Neural cell (in vitro differentiated cells): ENCODE measurements at regions not wholly inside any gene's neighbourhood (a gene's known extent, or its start where the extent isn't known, plus 50 kb on each side); places are given as distances from the start of the nearest gene placed in this dataset.

Experiments used
- EP300 ChIP-seq: fragments of 450-650 bp; conservative IDR thresholded peaks from 2 replicates; pipeline ENCODE4 v1.6.1; 2014; ENCODE audit warnings: antibody characterized with exemption, mild to moderate bottlenecking, moderate library complexity; ENCODE audit not compliant: poor library complexity, severe bottlenecking
- EZH2 ChIP-seq: fragments of 200-600, 300-800 bp; shearing (Covaris generic), sonication (generic); IDR thresholded peaks from 2 replicates; pipeline ENCODE4 v1.6.1; 2014; ENCODE audit warnings: antibody characterized with exemption, low read length, borderline replicate concordance, mild to moderate bottlenecking; ENCODE audit not compliant: insufficient read depth, poor library complexity, severe bottlenecking
- MXI1 ChIP-seq: fragments of 450-650 bp; conservative IDR thresholded peaks from 2 replicates; pipeline ENCODE4 v1.6.1; 2014; ENCODE audit warnings: antibody characterized with exemption, mild to moderate bottlenecking; ENCODE audit not compliant: poor library complexity, severe bottlenecking
- POLR2AphosphoS5 ChIP-seq: IDR thresholded peaks from 2 replicates; pipeline ENCODE4 v1.6.1; 2012
- RAD21 ChIP-seq: fragments of 450-650 bp; conservative IDR thresholded peaks from 2 replicates; pipeline ENCODE4 v1.6.1; 2014; ENCODE audit warnings: antibody characterized with exemption, mild to moderate bottlenecking, moderate library complexity
- TAF1 ChIP-seq: IDR thresholded peaks from 2 replicates; pipeline ENCODE4 v1.6.1; 2012; ENCODE audit warnings: low read depth
- TF ChIP-seq, protein P1 (sequence below): fragments of 450-650 bp; IDR thresholded peaks from 2 replicates; pipeline ENCODE4 v1.5.1; 2014; ENCODE audit warnings: antibody characterized with exemption, mild to moderate bottlenecking, moderate library complexity; ENCODE audit not compliant: poor library complexity, severe bottlenecking
- TF ChIP-seq, protein P2 (sequence below): IDR thresholded peaks from 2 replicates; pipeline ENCODE4 v1.6.1; 2012; ENCODE audit warnings: borderline replicate concordance

DNA sequence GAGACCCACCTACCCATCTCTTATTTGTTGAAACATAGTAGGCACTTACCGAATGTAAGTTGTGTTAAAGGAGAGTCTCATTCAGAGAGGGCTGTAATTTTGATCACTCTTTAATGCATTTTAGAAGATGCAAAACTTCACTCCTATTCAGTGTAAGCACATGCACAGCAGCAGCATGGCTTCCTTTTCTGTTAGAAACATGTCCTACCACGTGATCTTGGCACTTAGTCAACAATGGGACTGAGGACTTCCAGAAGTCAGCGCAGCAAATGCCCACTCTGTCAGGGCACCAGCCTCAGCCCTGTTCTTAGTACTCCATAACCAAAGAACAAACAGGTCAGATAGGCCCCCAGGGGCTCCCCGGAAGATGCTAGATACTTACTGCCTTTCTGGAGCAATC lies 456.5 kb downstream of the METTL4 start:
- TF ChIP-seq TAF1, result no peak
- TF ChIP-seq, protein P1, sequence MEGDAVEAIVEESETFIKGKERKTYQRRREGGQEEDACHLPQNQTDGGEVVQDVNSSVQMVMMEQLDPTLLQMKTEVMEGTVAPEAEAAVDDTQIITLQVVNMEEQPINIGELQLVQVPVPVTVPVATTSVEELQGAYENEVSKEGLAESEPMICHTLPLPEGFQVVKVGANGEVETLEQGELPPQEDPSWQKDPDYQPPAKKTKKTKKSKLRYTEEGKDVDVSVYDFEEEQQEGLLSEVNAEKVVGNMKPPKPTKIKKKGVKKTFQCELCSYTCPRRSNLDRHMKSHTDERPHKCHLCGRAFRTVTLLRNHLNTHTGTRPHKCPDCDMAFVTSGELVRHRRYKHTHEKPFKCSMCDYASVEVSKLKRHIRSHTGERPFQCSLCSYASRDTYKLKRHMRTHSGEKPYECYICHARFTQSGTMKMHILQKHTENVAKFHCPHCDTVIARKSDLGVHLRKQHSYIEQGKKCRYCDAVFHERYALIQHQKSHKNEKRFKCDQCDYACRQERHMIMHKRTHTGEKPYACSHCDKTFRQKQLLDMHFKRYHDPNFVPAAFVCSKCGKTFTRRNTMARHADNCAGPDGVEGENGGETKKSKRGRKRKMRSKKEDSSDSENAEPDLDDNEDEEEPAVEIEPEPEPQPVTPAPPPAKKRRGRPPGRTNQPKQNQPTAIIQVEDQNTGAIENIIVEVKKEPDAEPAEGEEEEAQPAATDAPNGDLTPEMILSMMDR, result no peak
- no peak for TF ChIP-seq EZH2
- no peak for TF ChIP-seq EP300
- TF ChIP-seq, protein P2, sequence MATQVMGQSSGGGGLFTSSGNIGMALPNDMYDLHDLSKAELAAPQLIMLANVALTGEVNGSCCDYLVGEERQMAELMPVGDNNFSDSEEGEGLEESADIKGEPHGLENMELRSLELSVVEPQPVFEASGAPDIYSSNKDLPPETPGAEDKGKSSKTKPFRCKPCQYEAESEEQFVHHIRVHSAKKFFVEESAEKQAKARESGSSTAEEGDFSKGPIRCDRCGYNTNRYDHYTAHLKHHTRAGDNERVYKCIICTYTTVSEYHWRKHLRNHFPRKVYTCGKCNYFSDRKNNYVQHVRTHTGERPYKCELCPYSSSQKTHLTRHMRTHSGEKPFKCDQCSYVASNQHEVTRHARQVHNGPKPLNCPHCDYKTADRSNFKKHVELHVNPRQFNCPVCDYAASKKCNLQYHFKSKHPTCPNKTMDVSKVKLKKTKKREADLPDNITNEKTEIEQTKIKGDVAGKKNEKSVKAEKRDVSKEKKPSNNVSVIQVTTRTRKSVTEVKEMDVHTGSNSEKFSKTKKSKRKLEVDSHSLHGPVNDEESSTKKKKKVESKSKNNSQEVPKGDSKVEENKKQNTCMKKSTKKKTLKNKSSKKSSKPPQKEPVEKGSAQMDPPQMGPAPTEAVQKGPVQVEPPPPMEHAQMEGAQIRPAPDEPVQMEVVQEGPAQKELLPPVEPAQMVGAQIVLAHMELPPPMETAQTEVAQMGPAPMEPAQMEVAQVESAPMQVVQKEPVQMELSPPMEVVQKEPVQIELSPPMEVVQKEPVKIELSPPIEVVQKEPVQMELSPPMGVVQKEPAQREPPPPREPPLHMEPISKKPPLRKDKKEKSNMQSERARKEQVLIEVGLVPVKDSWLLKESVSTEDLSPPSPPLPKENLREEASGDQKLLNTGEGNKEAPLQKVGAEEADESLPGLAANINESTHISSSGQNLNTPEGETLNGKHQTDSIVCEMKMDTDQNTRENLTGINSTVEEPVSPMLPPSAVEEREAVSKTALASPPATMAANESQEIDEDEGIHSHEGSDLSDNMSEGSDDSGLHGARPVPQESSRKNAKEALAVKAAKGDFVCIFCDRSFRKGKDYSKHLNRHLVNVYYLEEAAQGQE, result no peak
- no peak for TF ChIP-seq MXI1
- TF ChIP-seq RAD21, result no peak
- no peak for TF ChIP-seq POLR2AphosphoS5
